ENCODE measurements at regions not wholly inside any gene's neighbourhood (a gene's known extent, or its start where the extent isn't known, plus 50 kb on each side); places are given as distances from the start of the nearest gene placed in this dataset.

DNA sequence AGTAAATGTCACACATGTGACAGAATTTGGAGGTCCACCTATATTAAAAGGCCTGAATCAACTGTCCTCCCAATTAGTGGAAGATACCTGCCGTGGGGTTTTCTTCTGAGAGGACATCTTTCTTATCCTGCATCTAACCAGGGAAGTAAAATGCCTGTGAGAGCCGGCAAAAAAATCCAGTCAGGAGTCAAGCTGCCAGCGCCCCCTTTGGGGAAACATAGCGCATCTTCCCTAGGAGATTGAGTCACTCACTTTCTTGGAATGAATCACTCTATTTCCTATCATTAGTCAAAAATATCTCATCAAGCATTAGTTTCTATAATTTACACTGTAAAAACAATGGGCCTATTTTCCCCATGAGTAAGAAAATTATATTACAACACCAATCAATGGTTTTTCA lies 66.4 kb upstream of the ANK3 start:
- Histone ChIP-seq H3K27me3 (ENCODE audit: control insufficient read depth in 1 of 2, insufficient read depth in 2 of 2, low read length in 2 of 2) (no peaks in the 10 kb centered on the region), H3K27ac (ENCODE audit: low read depth in 1 of 2, low read length in 2 of 2) (no peak overlapping the region), H3K4me3 (ENCODE audit: low read length) (no peak overlapping the region), H3K36me3 (ENCODE audit: insufficient read depth, low read length) (no peaks in the 10 kb centered on the region), H3K4me1 (ENCODE audit: insufficient read depth, low read length) (no peaks in the 10 kb centered on the region), H3K9me3 (ENCODE audit: control insufficient read depth in 1 of 2, insufficient read depth in 1 of 2, low read length in 2 of 2) (no peaks in the 10 kb centered on the region)
- H3K9me3 Mint-ChIP-seq: no peaks in the 10 kb centered on the region
- POLR2A ChIA-PET: no interaction called here
- ATAC-seq (ENCODE audit: poor library complexity) (no peak), DNase-seq (no peak)
- H3K4me1 Mint-ChIP-seq (ENCODE audit: low read depth): peaks cover 14% of the 10 kb centered on the region
- no peaks in the 10 kb centered on the region for H3K27me3 Mint-ChIP-seq
- peaks cover 10% of the 10 kb centered on the region for H3K36me3 Mint-ChIP-seq (ENCODE audit: low read depth)
- intact Hi-C loops (cut with DNase I, micrococcal nuclease): no loop called here
- no peak overlapping the region for H3K4me3 Mint-ChIP-seq
- H3K27ac Mint-ChIP-seq: no peak overlapping the region
- CTCF ChIA-PET: no interaction called here
- TF ChIP-seq, protein P1, sequence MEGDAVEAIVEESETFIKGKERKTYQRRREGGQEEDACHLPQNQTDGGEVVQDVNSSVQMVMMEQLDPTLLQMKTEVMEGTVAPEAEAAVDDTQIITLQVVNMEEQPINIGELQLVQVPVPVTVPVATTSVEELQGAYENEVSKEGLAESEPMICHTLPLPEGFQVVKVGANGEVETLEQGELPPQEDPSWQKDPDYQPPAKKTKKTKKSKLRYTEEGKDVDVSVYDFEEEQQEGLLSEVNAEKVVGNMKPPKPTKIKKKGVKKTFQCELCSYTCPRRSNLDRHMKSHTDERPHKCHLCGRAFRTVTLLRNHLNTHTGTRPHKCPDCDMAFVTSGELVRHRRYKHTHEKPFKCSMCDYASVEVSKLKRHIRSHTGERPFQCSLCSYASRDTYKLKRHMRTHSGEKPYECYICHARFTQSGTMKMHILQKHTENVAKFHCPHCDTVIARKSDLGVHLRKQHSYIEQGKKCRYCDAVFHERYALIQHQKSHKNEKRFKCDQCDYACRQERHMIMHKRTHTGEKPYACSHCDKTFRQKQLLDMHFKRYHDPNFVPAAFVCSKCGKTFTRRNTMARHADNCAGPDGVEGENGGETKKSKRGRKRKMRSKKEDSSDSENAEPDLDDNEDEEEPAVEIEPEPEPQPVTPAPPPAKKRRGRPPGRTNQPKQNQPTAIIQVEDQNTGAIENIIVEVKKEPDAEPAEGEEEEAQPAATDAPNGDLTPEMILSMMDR (IDR thresholded peaks at IDR 0.05): no peak

DNA sequence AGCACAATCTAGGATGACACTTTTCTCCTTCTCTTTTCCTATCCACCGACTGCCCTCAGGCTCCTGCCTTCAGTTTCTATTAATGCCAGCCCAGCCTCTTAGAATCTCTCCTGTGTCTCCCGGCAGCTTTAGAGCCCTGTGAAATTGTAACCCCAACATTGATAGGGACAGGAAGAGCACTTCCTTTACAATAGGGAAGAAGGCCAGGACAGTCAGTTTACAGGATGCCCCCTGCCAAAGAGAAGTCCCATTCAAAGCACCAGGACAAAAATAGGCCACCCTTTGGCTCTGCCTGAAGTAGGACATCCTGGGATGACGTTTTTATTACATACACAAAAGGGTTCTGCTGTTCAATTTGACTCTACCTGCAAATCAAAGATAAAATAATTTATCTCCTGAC lies 64.7 kb upstream of the ANK3 start:
- Mint-ChIP-seq H3K4me1 (ENCODE audit: low read depth) (peaks cover 6% of the 10 kb centered on the region), H3K36me3 (ENCODE audit: low read depth) (peaks cover 10% of the 10 kb centered on the region), H3K9me3 (no peaks in the 10 kb centered on the region), H3K27me3 (no peaks in the 10 kb centered on the region), H3K4me3 (no peak overlapping the region), H3K27ac (peak overlapping the region; percentile 15)
- intact Hi-C loops (cut with DNase I, micrococcal nuclease): no loop called here
- CTCF ChIA-PET: no interaction called here
- Histone ChIP-seq H3K4me3 (ENCODE audit: low read length) (no peak overlapping the region), H3K36me3 (ENCODE audit: insufficient read depth, low read length) (no peaks in the 10 kb centered on the region), H3K27me3 (ENCODE audit: control insufficient read depth in 1 of 2, insufficient read depth in 2 of 2, low read length in 2 of 2) (no peaks in the 10 kb centered on the region), H3K9me3 (ENCODE audit: control insufficient read depth in 1 of 2, insufficient read depth in 1 of 2, low read length in 2 of 2) (no peaks in the 10 kb centered on the region), H3K27ac (ENCODE audit: low read depth in 1 of 2, low read length in 2 of 2) (no peak overlapping the region), H3K4me1 (ENCODE audit: insufficient read depth, low read length) (no peaks in the 10 kb centered on the region)
- TF ChIP-seq, protein P1 (IDR thresholded peaks at IDR 0.05): no peak
- ATAC-seq (ENCODE audit: poor library complexity): no peak
- POLR2A ChIA-PET: no interaction called here
- DNase-seq: no peak

DNA sequence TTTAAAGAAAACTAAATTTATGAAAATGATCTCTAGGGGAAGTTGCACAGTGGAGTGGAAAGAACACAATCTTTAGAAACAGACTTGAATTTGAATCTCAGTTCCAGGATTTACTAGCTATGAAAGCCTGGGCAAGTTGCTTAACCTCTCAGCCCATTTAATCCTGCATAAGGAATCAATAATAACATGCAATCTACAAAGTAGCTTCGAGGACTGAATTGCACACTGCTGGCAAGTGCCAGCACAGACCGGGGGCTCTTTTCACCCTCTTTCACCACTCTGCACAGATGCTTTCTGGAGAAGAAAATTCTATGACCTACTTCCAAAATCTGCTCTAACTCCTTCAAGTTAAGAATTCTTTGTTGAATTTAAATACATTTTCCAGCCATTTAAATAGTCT lies 63.4 kb upstream of the ANK3 start:
- H3K4me1 Mint-ChIP-seq (ENCODE audit: low read depth): peaks cover 6% of the 10 kb centered on the region
- POLR2A ChIA-PET: no interaction called here
- Histone ChIP-seq H3K4me1 (ENCODE audit: insufficient read depth, low read length) (no peaks in the 10 kb centered on the region), H3K9me3 (ENCODE audit: control insufficient read depth in 1 of 2, insufficient read depth in 1 of 2, low read length in 2 of 2) (no peaks in the 10 kb centered on the region), H3K27me3 (ENCODE audit: control insufficient read depth in 1 of 2, insufficient read depth in 2 of 2, low read length in 2 of 2) (no peaks in the 10 kb centered on the region), H3K36me3 (ENCODE audit: insufficient read depth, low read length) (no peaks in the 10 kb centered on the region), H3K27ac (ENCODE audit: low read depth in 1 of 2, low read length in 2 of 2) (no peak overlapping the region), H3K4me3 (ENCODE audit: low read length) (no peak overlapping the region)
- no peaks in the 10 kb centered on the region for H3K9me3 Mint-ChIP-seq
- H3K27ac Mint-ChIP-seq: peak overlapping the region; percentile 19
- no peak overlapping the region for H3K4me3 Mint-ChIP-seq
- peaks cover 10% of the 10 kb centered on the region for H3K36me3 Mint-ChIP-seq (ENCODE audit: low read depth)
- CTCF ChIA-PET: no interaction called here
- no peak for ATAC-seq (ENCODE audit: poor library complexity)
- no peak for DNase-seq
- TF ChIP-seq, protein P1 (IDR thresholded peaks at IDR 0.05): no peak
- H3K27me3 Mint-ChIP-seq: no peaks in the 10 kb centered on the region
- intact Hi-C loops (cut with DNase I, micrococcal nuclease): no loop called here
